Lower leg skin (tissue), 4 donors: ENCODE measurements at regions not wholly inside any gene's neighbourhood (a gene's known extent, or its start where the extent isn't known, plus 50 kb on each side); places are given as distances from the start of the nearest gene placed in this dataset.

Experiments used
- DNase-seq, 2 donors: peaks; one replicate each; pipeline ENCODE4 v3.0.0-alpha.2; 2019; ENCODE audit warnings: low spot score in 2 of 2
- H3K4me3 ChIP-seq: fragments of 200-600 bp; sonication (generic); 2 replicates; pipeline ENCODE4 v1.5.1; 2017; ENCODE audit warnings: mild to moderate bottlenecking, low read depth; ENCODE audit not compliant: poor library complexity, severe bottlenecking
- POLR2A ChIP-seq, 2 donors: fragments of 450-650 bp; IDR thresholded peaks; one replicate each; pipeline ENCODE4 v1.6.1; 2016 to 2017; ENCODE audit warnings: antibody characterized with exemption in 2 of 2, mild to moderate bottlenecking in 1 of 2, moderate library complexity in 1 of 2
- WGBS, 2 donors: methylation state at CpG; one replicate each; pipeline ENCODE4 v1.1.5; 2018; 5-methylcytosine and 5-hydroxymethylcytosine counted together
- intact Hi-C: fragments of 100-400 bp; cut with DNase I; formaldehyde crosslinking; loops from one replicate; pipeline ENCODE4 v1.15.0; 2023; ENCODE audit warnings: low total_unique reads
- TF ChIP-seq, protein P1 (sequence below), 3 donors: fragments of 450-650 bp; IDR thresholded peaks; one replicate each; pipeline ENCODE4 v1.5.1; 2016; ENCODE audit warnings: antibody characterized with exemption in 3 of 3, mild to moderate bottlenecking in 3 of 3, moderate library complexity in 2 of 3

- DNase-seq = no peak
- intact Hi-C loops = no loop called here
- TF ChIP-seq, protein P1, sequence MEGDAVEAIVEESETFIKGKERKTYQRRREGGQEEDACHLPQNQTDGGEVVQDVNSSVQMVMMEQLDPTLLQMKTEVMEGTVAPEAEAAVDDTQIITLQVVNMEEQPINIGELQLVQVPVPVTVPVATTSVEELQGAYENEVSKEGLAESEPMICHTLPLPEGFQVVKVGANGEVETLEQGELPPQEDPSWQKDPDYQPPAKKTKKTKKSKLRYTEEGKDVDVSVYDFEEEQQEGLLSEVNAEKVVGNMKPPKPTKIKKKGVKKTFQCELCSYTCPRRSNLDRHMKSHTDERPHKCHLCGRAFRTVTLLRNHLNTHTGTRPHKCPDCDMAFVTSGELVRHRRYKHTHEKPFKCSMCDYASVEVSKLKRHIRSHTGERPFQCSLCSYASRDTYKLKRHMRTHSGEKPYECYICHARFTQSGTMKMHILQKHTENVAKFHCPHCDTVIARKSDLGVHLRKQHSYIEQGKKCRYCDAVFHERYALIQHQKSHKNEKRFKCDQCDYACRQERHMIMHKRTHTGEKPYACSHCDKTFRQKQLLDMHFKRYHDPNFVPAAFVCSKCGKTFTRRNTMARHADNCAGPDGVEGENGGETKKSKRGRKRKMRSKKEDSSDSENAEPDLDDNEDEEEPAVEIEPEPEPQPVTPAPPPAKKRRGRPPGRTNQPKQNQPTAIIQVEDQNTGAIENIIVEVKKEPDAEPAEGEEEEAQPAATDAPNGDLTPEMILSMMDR (IDR thresholded peaks at IDR 0.05) = no peak
- TF ChIP-seq POLR2A (IDR thresholded peaks at IDR 0.05) = no peak
- no peak overlapping the region for H3K4me3 ChIP-seq
Observed at GRCh38 chr13:59542303-59542702, 621.4 kb downstream of the DIAPH3 start.

DNA sequence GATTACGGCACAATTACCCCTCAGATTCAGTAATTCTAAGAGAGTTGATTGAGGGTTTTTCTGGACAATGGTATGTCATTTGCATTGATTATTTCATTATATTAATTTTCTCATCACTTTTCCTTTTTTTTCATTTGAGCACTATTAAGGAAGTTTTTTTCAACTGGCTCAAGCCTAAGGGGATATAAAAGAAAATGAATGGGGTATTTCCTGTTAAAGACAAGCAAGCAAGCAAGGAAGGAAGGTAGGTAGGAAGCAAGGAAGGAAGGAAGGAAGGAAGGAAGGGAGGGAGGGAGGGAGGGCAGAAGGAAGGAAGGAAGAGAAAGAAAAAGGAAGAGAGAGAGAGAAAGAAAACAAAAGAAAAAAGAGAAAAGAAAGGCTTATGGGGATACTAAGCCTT, 620.3 kb downstream of the DIAPH3 start:
- no peak for DNase-seq

GRCh38 chr13:59545007-59545406, 618.7 kb downstream of the DIAPH3 start:
- 93 to 95% methylated on average over 1 of the region's 1 CpG for WGBS, 2 donors
- TF ChIP-seq POLR2A (IDR thresholded peaks at IDR 0.05) = no peak
- TF ChIP-seq, protein P1 (IDR thresholded peaks at IDR 0.05) = no peak
- intact Hi-C loops = no loop called here

More for the DNA sequence above, 620.3 kb downstream of the DIAPH3 start:
- WGBS, 2 donors = 59 to 83% methylated on average over 1 of the region's 1 CpG
- no peak for TF ChIP-seq POLR2A (IDR thresholded peaks at IDR 0.05)
- TF ChIP-seq, protein P1 (IDR thresholded peaks at IDR 0.05) = no peak
- no peak overlapping the region for H3K4me3 ChIP-seq
- intact Hi-C loops = no loop called here

GRCh38 chr13:59546178-59546577, 617.5 kb downstream of the DIAPH3 start:
- 74 to 85% methylated on average over 1 of the region's 1 CpG for WGBS, 2 donors
- TF ChIP-seq POLR2A (IDR thresholded peaks at IDR 0.05) = no peak
- TF ChIP-seq, protein P1 (IDR thresholded peaks at IDR 0.05) = no peak
- H3K4me3 ChIP-seq = no peak overlapping the region
- intact Hi-C loops = no loop called here
- DNase-seq = no peak

More at GRCh38 chr13:59545007-59545406, 618.7 kb downstream of the DIAPH3 start:
- H3K4me3 ChIP-seq = no peak overlapping the region
- no peak for DNase-seq

DNA sequence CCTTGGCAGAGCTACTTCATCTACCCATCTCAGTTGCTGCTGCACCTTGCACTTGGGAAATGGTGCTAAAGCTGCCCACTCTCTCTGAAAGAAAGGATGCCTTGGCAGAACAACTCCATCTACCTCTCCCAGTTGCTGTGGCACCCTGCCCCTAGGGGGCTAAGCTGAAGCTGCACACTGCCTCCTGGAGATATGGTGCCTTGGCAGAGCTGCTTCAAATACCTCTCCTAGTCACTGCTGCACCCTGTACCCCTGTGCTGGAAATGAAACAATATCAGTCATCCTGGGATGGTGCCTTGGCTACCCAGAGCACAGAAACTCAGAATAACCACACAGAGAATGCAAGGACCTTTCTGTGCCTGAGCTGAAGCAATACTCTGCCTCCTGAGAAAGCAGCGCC, 615.8 kb downstream of the DIAPH3 start:
- no peak overlapping the region for H3K4me3 ChIP-seq
- intact Hi-C loops = no loop called here
- DNase-seq = no peak
- TF ChIP-seq, protein P1 (IDR thresholded peaks at IDR 0.05) = no peak
- TF ChIP-seq POLR2A (IDR thresholded peaks at IDR 0.05) = no peak
- 100% methylated on average over 1 of the region's 1 CpG for WGBS, 2 donors

- intact Hi-C loops = no loop called here
- no peak overlapping the region for H3K4me3 ChIP-seq
- no peak for TF ChIP-seq POLR2A (IDR thresholded peaks at IDR 0.05)
- TF ChIP-seq, protein P1 (IDR thresholded peaks at IDR 0.05) = no peak
- 85 to 91% methylated on average over 4 of the region's 4 CpGs for WGBS, 2 donors
- DNase-seq = no peak
Observed at GRCh38 chr13:59562924-59563323, 600.8 kb downstream of the DIAPH3 start.
